ENCODE measurements at regions not wholly inside any gene's neighbourhood (a gene's known extent, or its start where the extent isn't known, plus 50 kb on each side); places are given as distances from the start of the nearest gene placed in this dataset.

DNA sequence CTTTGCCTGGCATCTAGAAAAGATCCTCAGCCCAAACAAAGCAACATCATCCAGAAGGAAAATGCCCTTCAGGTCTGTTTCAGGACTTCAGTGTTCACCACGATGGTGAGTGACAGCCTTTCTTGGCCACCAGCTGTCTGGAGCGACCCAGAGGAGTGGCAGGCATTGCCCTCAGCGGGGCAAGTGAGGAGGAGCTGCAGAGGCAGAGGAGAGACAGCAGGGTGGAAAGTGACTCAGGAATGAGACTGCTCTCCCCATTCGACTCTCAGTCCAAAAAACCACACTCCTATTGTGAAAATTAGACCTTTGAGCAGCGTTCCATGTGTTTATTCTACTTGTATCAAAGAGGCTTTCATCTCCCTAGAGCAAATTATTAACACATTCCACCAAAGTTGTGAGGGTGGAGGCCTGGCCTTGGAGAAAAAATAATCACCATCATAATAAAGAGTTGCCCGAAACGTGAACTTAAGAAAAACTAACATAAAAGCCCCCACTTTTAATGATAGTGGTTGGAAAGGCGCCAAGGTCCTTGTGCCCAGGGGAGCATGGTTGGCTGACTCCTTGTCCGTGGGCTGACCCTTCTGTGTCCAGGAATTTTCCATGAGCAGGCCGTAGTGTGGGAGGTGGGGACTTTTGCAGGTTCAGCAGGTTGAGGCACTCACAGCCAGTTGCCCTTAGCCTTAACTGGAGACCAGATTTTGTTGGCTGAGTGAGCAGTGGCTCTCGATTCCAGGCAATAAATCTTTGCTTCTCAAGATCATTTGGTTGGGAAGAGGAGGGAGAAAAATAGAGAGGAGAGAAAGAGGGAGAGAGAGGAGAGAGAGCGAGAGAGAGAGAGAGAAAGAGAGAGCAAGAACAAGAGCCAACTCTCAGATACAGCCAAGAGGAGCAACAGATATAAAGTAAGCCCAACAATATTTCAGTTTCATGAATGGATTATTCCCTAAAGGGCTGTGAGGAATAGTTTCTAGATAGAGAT is 125.9 kb upstream of the ANKRD55 start:
- intact Hi-C loops (cut with DNase I): no loop called here
- DNase-seq: no peak

DNA sequence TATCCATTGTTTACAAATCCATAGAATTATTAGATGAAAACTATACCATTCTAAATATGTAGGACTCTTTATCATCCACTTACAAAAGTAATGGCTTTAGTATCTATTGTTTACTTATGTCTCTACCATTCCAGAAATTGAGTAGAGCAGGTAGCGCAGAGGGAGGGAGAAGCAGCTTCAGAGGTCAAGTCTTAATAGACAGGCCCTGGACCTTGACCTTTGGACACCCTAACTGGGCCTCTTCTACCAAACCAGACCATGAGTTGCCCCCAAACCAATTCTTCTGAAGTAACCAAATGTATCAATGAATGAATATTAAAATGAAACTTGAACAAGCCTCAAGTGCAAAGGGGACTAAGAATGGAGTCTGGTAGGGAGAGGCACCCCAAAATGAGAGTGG is 124.9 kb upstream of the ANKRD55 start:
- DNase-seq: no peak
- intact Hi-C loops (cut with DNase I): no loop called here

- intact Hi-C loops (cut with DNase I): no loop called here
- DNase-seq: no peak
Measured at GRCh38 chr5:56357426-56357825, 124.3 kb upstream of the ANKRD55 start.

DNA sequence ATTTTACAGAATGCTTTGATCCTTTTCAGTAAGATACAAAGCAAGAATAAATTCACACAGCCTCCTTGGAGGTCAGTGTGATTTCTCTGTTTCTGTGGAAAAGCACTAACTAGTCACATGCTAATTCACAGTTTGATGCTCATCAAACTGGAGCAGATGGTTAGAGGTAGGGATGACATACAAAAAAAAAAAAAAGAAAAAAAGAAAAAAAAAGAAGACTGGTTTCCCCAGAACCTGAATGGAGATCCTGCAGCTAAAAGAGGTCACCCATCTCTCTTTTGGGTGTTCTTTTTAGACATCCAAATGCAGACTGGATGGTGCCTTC is 123.7 kb upstream of the ANKRD55 start:
- no peak for DNase-seq
- intact Hi-C loops (cut with DNase I): no loop called here

DNA sequence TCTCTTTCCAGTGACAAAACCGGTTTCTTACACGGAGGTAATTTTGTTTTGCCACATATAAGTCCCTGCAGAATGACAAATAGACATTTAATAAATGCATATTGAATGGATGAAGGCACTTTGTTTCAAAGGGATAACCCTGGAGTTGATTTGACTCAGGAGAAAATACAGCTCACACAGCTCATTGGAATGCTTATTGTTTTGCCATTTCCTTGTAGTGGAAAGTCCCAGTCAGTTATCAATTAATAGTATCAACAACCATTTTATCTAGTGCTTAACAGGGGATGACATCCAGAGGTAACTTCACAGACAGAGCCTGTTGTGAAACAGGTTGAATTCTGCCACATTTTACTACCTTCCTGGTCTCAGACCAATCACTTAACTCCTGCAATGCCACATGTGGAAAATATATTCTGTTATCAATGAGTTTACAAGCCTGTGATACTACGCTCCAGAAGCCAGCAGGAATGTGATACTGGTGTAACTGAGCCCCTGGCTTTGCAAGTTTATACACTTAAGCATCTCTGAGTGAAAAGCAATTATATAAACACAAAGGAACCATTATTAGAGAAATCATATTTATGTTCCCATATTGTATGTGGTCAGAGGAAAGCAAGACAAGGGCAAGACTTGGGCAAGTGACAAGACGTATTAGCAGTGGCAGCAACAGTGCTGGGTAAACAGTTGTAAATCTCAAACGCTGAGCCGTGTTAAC is 123.1 kb upstream of the ANKRD55 start:
- intact Hi-C loops (cut with DNase I): no loop called here
- no peak for DNase-seq

- no peak for DNase-seq
- intact Hi-C loops (cut with DNase I): no loop called here
Measured at GRCh38 chr5:56354836-56355235, 121.7 kb upstream of the ANKRD55 start.

GRCh38 chr5:56352808-56353590 is 119.9 kb upstream of the ANKRD55 start:
- intact Hi-C loops (cut with DNase I): no loop called here
- DNase-seq: no peak

- intact Hi-C loops (cut with DNase I): no loop called here
- DNase-seq: no peak
Measured at GRCh38 chr5:56350597-56351170, 117.6 kb upstream of the ANKRD55 start.

GRCh38 chr5:56350011-56350596 is 117.0 kb upstream of the ANKRD55 start:
- intact Hi-C loops (cut with DNase I): no loop called here
- DNase-seq: no peak

DNA sequence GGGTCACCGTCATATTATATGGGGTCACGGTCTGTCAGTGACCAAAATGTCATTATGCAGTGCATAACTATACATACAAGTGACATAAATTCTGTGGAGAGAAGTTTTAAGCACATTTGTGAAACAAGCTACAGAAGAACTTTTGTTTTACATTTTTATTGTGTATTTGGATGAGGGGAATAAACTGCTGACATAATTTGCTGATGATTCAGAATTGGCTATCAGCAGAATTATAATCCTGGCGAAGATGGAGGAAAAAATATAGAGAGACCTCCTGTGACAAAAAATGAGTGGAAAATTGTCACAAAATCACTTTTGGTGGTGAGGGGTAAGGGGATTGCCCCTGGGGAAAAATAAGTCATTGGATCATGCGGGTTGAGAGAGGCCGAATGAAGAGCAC is 116.3 kb upstream of the ANKRD55 start:
- DNase-seq: no peak
- intact Hi-C loops (cut with DNase I): no loop called here

GRCh38 chr5:56346741-56347535 is 113.8 kb upstream of the ANKRD55 start:
- no peak for DNase-seq
- intact Hi-C loops (cut with DNase I): no loop called here

GRCh38 chr5:56346044-56346710 is 113.0 kb upstream of the ANKRD55 start:
- intact Hi-C loops (cut with DNase I): no loop called here
- no peak for DNase-seq

- no peak for DNase-seq
- intact Hi-C loops (cut with DNase I): no loop called here
Measured at GRCh38 chr5:56345352-56345751, 112.2 kb upstream of the ANKRD55 start.

DNA sequence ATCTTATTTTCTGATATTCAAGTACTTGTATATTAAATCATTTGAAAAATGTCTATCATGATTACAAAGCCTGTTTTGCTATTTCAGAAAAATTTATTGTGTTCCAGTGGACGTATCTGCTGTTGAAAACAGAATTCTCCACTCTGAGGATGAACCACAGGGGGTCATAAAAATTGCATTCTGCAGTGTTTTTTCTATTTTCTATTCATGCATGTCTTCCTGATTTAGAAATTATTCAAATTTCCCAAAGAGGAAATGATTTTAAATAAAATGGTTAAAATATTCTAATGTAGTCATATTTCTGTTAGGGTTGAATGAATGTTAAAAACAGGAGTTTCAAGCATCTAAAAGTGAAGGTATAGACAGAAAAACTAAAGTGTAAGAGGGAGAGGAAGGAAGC is 111.5 kb upstream of the ANKRD55 start:
- DNase-seq: no peak
- intact Hi-C loops (cut with DNase I): no loop called here

GRCh38 chr5:56343988-56344387 is 110.9 kb upstream of the ANKRD55 start:
- intact Hi-C loops (cut with DNase I): no loop called here
- no peak for DNase-seq

DNA sequence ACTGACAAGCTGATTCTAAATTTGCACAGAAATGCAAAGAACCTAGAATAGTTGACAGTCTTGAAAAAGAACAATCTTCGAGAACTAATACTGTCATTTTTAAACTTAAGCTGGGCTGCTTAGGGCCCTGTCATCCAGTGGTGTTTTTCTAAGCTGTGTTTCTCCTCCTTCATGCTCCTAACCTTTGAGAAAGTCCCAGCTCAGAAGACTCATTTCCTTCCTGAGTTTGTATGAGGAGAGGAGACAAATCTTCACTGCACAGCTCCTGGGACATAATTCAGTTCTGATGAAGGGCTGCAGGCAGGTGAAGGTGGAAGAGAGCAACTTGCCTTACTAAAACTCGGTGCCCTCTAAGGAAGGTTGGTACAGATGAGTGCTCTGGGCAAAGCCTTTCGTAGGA is 109.5 kb upstream of the ANKRD55 start:
- intact Hi-C loops (cut with DNase I): no loop called here

DNA sequence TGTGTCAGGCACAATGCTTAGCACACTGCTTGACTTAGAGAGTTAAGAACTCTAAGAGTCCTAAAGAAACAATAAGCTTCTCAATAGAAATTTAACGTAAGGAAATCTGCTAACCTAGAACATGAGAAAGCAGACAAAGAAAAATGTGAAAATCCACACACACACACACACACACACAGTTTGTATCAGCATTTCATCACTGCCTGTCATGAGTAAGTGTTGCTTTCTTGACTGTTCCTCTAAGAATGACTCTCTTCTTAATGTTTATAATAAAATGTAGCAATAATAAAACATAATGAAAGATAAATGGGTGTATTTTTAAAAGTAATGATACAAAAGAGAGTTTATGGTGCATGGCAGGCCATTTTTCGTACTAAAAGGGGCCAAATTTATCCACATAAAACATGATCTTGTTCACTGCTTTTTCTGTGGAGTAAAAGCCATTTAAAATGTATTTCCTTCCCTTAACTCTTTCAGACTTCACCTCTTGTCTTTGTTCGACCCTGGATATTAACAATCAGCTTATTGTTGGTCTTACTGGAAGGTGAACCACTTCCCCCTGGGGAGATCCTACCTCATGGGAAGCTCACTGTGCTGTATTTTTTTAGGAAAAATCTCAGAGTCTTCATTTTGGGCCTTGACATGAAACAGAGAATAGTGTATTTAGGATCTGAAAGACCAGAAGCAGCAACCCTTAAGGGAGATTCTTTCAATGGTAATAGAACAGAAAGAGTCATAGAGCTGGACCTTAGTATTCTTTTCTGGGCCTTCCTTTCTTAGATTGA is 107.3 kb upstream of the ANKRD55 start:
- DNase-seq: no peak
- intact Hi-C loops (cut with DNase I): no loop called here

More for the DNA sequence above, 109.5 kb upstream of the ANKRD55 start:
- DNase-seq: no peak
